ENCODE measurements at regions not wholly inside any gene's neighbourhood (a gene's known extent, or its start where the extent isn't known, plus 50 kb on each side); places are given as distances from the start of the nearest gene placed in this dataset.
"Not testable (repeated sequence)": the region's sequence is repeated elsewhere in the genome, so short reads cannot be mapped to it uniquely, and the experiment has no call there.

DNA sequence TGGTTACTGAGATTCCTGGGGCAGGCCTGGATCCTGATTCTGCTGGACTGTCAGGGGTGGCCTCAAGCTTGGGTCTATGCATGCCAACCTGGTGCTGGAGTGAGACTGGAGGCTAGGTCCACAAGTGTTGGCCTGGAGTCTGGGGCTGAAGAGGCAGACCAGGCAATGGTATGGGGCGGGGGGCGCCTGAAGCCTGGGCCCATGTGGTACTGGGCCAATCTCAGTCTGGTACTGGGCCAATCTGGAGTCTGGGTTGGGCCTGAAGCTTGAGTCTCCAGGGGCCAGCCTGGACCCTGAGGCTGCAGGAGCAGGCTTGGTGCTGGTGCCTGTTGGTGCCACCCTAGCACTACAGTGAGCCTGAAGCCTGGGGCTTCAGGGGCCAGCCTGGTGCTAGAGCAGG is 108.9 kb upstream of the ZCCHC13 start:
- ChIA-PET CTCF (no interaction called here), POLR2A (no interaction called here)
- Histone ChIP-seq H3K79me2 (ENCODE audit: insufficient read depth) (no peaks in the 10 kb centered on the region), H3K4me2 (no peak overlapping the region), H3K27me3 (ENCODE audit: insufficient read depth) (no peaks in the 10 kb centered on the region), H3F3A (replicated peaks; ENCODE audit: insufficient read depth) (no peaks in the 10 kb centered on the region), H3K9me2 (no peaks in the 10 kb centered on the region), H3K36me3 (replicated peaks in 1 of 2; ENCODE audit: control insufficient read depth in 1 of 2, insufficient read depth in 2 of 2, low read length in 1 of 2) (peaks cover 3 to 22% of the 10 kb centered on the region in 2 experiments), H2AFZ (ENCODE audit: low read depth) (no peak overlapping the region), H4K20me1 (ENCODE audit: insufficient read depth) (no peaks in the 10 kb centered on the region), H3K4me1 (ENCODE audit: control insufficient read depth in 1 of 2, insufficient read depth in 2 of 2, low read depth in 1 of 2, low read length in 1 of 2) (no peaks in the 10 kb centered on the region), H3K4me3 (ENCODE audit: low read depth in 2 of 2, low read length in 1 of 2) (no peak overlapping the region), H3K9me3 (no peaks in the 10 kb centered on the region), H3K27ac (ENCODE audit: low read depth in 2 of 2, low read length in 1 of 2) (no peak overlapping the region), H3K9ac (no peak overlapping the region)
- no CpG with 5 or more reads among the region's 2 CpGs for WGBS (ENCODE audit: low lambda C conversion rate)
- no peak for DNase-seq
- TF ChIP-seq, protein P1, sequence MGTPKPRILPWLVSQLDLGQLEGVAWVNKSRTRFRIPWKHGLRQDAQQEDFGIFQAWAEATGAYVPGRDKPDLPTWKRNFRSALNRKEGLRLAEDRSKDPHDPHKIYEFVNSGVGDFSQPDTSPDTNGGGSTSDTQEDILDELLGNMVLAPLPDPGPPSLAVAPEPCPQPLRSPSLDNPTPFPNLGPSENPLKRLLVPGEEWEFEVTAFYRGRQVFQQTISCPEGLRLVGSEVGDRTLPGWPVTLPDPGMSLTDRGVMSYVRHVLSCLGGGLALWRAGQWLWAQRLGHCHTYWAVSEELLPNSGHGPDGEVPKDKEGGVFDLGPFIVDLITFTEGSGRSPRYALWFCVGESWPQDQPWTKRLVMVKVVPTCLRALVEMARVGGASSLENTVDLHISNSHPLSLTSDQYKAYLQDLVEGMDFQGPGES (IDR thresholded peaks at IDR 0.05; ENCODE audit: low read depth, low read length), result no peak
- no peak for TF ChIP-seq POLR2AphosphoS5 (IDR thresholded peaks at IDR 0.05; ENCODE audit: low read depth, low read length)
- TF ChIP-seq RFX5 (IDR thresholded peaks at IDR 0.05; ENCODE audit: low read length), result no peak
- TF ChIP-seq MEF2A (IDR thresholded peaks at IDR 0.05; ENCODE audit: borderline replicate concordance, low read depth), result no peak
- no peak for TF ChIP-seq CHD2 (IDR thresholded peaks at IDR 0.05; ENCODE audit: low read length, partially characterized antibody)
- TF ChIP-seq TCF12 (IDR thresholded peaks at IDR 0.05), result no peak
- TF ChIP-seq RXRA (IDR thresholded peaks at IDR 0.05; ENCODE audit: borderline replicate concordance, low read depth), result no peak
- TF ChIP-seq, protein P2, sequence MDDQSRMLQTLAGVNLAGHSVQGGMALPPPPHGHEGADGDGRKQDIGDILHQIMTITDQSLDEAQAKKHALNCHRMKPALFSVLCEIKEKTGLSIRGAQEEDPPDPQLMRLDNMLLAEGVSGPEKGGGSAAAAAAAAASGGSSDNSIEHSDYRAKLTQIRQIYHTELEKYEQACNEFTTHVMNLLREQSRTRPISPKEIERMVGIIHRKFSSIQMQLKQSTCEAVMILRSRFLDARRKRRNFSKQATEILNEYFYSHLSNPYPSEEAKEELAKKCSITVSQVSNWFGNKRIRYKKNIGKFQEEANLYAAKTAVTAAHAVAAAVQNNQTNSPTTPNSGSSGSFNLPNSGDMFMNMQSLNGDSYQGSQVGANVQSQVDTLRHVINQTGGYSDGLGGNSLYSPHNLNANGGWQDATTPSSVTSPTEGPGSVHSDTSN (IDR thresholded peaks at IDR 0.05), result no peak
- no peak for TF ChIP-seq GATA2 (CRISPR knock-in tag; IDR thresholded peaks at IDR 0.05)
- no peak for TF ChIP-seq RAD21 (IDR thresholded peaks at IDR 0.05; ENCODE audit: low read length)
- no peak for TF ChIP-seq YY1 (IDR thresholded peaks at IDR 0.05; ENCODE audit: low read depth)
- TF ChIP-seq FOXJ3 (CRISPR knock-in tag; IDR thresholded peaks at IDR 0.05), result no peak
- no peak for TF ChIP-seq FOSL2 (IDR thresholded peaks at IDR 0.05; ENCODE audit: borderline replicate concordance, low read depth)

DNA sequence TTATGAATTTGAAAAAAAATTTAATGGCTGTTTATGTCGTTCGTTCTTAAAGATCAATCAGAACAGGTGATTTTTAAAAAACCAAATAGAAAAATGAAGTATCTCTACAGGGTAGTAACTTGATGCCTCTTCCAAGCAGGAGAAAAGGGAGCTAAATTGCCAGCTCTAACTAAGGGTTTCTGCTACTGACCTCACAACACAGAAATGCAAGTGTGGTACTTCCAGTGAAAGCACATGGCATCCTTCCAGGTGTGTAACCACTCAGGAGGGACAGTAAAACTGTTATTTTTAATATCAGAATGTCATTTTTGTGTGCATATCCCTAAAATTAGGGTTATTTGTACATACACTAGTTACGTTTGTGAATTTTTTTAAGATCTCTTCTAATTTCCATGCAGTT is 116.8 kb upstream of the ZCCHC13 start:
- Histone ChIP-seq H3K9me3 (no peaks in the 10 kb centered on the region), H3K4me3 (ENCODE audit: low read depth in 2 of 2, low read length in 1 of 2) (no peak overlapping the region), H3K4me1 (ENCODE audit: control insufficient read depth in 1 of 2, insufficient read depth in 2 of 2, low read depth in 1 of 2, low read length in 1 of 2) (no peaks in the 10 kb centered on the region), H3K36me3 (replicated peaks in 1 of 2; ENCODE audit: control insufficient read depth in 1 of 2, insufficient read depth in 2 of 2, low read length in 1 of 2) (no peaks in the 10 kb centered on the region), H3K27me3 (ENCODE audit: insufficient read depth) (no peaks in the 10 kb centered on the region), H3F3A (replicated peaks; ENCODE audit: insufficient read depth) (peaks cover 8% of the 10 kb centered on the region), H3K79me2 (ENCODE audit: insufficient read depth) (no peaks in the 10 kb centered on the region), H3K4me2 (no peak overlapping the region), H3K27ac (ENCODE audit: low read depth in 2 of 2, low read length in 1 of 2) (no peak overlapping the region), H4K20me1 (ENCODE audit: insufficient read depth) (no peaks in the 10 kb centered on the region), H3K9ac (no peak overlapping the region), H3K9me2 (no peaks in the 10 kb centered on the region), H2AFZ (ENCODE audit: low read depth) (no peak overlapping the region)
- CTCF ChIA-PET, result no interaction called here
- WGBS (ENCODE audit: low lambda C conversion rate), result 80% methylated on average over 3 of the region's 3 CpGs
- POLR2A ChIA-PET, result no interaction called here
- no peak for DNase-seq
- no peak for TF ChIP-seq FOXM1 (IDR thresholded peaks at IDR 0.05; ENCODE audit: low read depth)
- no peak for TF ChIP-seq TAF1 (IDR thresholded peaks at IDR 0.05; ENCODE audit: borderline replicate concordance, low read depth, low read length)
- TF ChIP-seq RFX5 (IDR thresholded peaks at IDR 0.05; ENCODE audit: low read length), result no peak
- no peak for TF ChIP-seq FOSL2 (IDR thresholded peaks at IDR 0.05; ENCODE audit: borderline replicate concordance, low read depth)
- TF ChIP-seq RXRA (IDR thresholded peaks at IDR 0.05; ENCODE audit: borderline replicate concordance, low read depth), result no peak
- TF ChIP-seq MEF2A (IDR thresholded peaks at IDR 0.05; ENCODE audit: borderline replicate concordance, low read depth), result no peak
- TF ChIP-seq EP300 (IDR thresholded peaks at IDR 0.05; ENCODE audit: borderline replicate concordance in 1 of 2, low read depth in 1 of 2, low read length in 1 of 2), result no peak

DNA sequence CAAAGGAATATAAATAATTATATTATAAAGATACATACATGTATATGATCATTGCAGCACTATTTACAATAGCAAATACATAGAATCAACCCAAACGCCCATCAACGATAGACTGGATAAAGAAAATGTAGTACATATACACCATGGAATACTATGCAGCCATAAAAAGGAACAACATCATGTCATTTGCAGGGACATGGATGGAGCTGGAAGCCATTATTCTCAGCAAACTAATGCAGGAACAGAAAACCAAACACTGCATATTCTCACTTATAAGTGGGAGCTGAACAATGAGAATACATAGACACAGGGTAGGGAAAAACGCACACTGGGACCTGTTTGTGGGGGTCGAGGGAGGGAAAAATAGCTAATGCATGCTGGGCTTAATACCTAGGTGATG is 120.9 kb upstream of the ZCCHC13 start:
- DNase-seq; H4K20me1 ChIP-seq (ENCODE audit: insufficient read depth); H3K79me2 ChIP-seq (ENCODE audit: insufficient read depth); POLR2A ChIA-PET; H3K36me3 ChIP-seq (replicated peaks in 1 of 2; ENCODE audit: control insufficient read depth in 1 of 2, insufficient read depth in 2 of 2, low read length in 1 of 2); CTCF ChIA-PET; H3F3A ChIP-seq (replicated peaks; ENCODE audit: insufficient read depth); H3K4me2 ChIP-seq; H3K9ac ChIP-seq; H3K4me1 ChIP-seq (ENCODE audit: control insufficient read depth in 1 of 2, insufficient read depth in 2 of 2, low read depth in 1 of 2, low read length in 1 of 2); H3K27me3 ChIP-seq (ENCODE audit: insufficient read depth); H3K9me2 ChIP-seq; H3K27ac ChIP-seq (ENCODE audit: low read depth in 2 of 2, low read length in 1 of 2); H3K9me3 ChIP-seq; H3K4me3 ChIP-seq (ENCODE audit: low read depth in 2 of 2, low read length in 1 of 2); H2AFZ ChIP-seq (ENCODE audit: low read depth): not testable (repeated sequence)
- WGBS (ENCODE audit: low lambda C conversion rate), result 63% methylated on average over 4 of the region's 4 CpGs

DNA sequence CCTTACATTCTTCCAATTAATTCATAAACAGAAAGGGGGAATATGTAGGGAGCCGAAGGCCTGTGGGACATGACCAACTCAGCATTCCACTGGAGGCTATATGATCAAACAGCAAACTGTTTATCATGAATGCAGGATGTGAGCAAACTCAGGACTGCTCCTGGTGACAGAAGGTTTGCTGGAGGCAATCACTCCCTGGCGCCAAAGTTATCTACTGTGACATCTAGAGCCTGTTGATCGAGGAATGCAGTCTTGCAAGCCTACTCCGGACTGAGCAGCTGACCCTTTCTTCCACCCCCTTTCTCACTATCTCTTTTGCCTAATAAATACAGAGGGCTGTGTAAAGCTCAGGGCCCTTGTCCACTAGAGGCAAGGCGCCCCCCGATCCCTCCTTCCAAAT is 122.0 kb upstream of the ZCCHC13 start:
- H3F3A ChIP-seq (replicated peaks; ENCODE audit: insufficient read depth); H3K9ac ChIP-seq; H3K4me3 ChIP-seq (ENCODE audit: low read depth in 2 of 2, low read length in 1 of 2); H3K79me2 ChIP-seq (ENCODE audit: insufficient read depth); POLR2A ChIA-PET; H3K36me3 ChIP-seq (replicated peaks in 1 of 2; ENCODE audit: control insufficient read depth in 1 of 2, insufficient read depth in 2 of 2, low read length in 1 of 2); H3K9me2 ChIP-seq; H3K27ac ChIP-seq (ENCODE audit: low read depth in 2 of 2, low read length in 1 of 2); H3K27me3 ChIP-seq (ENCODE audit: insufficient read depth); H2AFZ ChIP-seq (ENCODE audit: low read depth); H3K4me1 ChIP-seq (ENCODE audit: control insufficient read depth in 1 of 2, insufficient read depth in 2 of 2, low read depth in 1 of 2, low read length in 1 of 2); H3K4me2 ChIP-seq; H3K9me3 ChIP-seq; DNase-seq; CTCF ChIA-PET; H4K20me1 ChIP-seq (ENCODE audit: insufficient read depth): not testable (repeated sequence)
- WGBS (ENCODE audit: low lambda C conversion rate), result 58% methylated on average over 6 of the region's 6 CpGs

All from SK-N-SH (cell line).